Embryonic facial prominence (tissue), 1 donor: ENCODE measurements at regions not wholly inside any gene's neighbourhood (a gene's known extent, or its start where the extent isn't known, plus 50 kb on each side); places are given as distances from the start of the nearest gene placed in this dataset.

Experiments used
- DNase-seq: peaks from one replicate; pipeline ENCODE4 v3.0.0-alpha.2; 2016; ENCODE audit errors: extremely low spot score

DNA sequence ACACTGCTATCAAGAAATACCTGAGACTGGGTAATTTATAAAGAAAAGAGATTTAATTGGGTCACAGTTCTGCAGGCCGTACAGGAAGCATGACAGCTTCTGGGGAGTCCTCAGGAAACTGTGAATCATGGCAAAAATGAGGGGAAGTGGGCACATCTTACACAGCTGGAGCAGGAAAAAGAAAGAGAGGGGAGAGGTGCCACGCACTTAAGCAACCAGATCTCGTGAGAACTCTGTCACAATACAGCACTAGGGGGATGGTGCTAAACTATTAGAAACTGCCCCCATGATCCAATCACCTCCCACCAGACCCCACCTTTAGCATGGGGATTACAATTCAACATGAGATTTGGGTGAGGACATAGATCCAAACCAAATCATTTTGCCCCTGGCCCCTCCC, 105.5 kb upstream of the CPLX2 start:
- DNase-seq = no peak

DNA sequence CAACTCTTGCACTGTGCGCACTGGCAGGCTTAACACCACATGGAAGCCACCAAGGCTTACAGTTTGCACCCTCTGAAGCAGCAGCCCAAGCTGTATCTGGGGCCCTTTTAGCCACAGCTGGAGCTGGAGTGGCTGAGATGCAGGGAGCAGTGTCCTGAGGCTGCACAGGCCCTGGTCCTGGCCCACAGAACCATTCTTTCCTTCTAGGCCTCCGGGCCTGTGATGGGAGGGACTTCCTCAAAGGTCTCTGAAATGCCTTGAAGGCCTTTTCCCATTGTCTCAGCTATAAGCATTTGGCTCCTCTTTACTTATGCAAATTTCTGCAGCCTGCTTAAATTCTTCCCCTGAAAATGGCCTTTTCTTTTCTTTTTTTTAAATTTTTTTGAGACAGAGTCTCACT, 104.4 kb upstream of the CPLX2 start:
- DNase-seq = no peak

DNA sequence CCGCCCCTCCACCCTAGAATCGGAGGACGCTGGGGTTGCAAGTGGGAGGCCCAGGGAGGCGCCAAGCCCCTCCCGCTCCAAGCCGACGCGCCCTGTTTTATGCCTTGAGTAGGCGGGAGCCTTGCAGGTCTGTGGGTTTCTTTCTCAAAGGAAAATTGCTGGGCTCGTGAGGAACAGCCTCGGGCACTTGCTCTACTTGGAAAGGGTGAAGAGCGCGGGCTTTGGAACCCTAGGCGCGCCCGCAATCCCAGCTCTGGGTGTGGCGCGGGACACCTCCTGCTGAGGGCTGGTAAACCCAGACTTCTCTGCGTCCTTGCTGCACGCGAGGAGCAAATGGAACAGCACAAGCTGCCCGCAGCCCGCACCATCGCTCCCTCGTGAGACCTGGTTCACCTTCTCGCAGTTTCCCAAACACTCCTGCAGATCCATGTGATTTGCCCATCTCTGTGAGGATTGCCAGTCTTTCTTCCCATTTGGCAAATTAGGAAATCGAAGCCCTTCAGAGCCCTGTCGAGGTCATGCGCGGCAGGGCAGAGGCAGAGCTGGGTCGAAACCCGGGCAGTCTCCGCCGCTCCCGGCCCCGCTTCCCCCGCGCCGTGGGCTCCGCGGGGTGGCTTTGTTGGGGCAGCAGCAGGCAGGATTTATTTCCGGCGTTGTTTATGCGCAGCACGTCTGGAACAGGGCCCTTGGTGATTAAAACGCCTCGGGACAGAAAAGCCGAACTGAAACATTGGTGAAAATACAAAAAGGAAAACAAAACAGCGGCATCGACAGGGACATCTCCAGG, 98.4 kb upstream of the CPLX2 start:
- DNase-seq = no peak

DNA sequence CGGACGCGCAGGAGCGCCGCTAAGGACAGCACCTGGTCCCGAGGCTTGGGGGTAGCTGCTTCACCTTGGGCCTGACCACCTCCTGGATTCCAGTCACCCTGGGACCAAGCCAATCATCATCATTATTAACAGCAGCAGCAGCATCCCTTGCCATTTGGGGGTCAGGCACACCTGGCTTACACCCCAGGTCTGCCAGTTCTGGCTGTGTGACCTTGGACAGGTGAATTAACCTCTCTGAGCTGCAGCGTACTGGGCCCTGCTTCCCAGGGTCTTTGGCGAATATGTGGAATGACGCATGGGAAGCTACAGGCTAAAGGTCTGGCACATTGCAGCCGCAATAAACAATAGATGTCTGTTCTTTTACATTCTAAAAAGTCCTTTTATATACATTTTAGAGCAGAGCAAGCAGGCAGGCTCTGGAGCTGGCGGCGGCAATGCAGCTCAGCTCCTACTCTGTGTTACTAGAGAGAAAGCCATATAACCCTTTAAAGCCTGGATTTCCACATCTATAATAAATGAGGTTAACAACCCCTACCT, 97.8 kb upstream of the CPLX2 start:
- no peak for DNase-seq

DNA sequence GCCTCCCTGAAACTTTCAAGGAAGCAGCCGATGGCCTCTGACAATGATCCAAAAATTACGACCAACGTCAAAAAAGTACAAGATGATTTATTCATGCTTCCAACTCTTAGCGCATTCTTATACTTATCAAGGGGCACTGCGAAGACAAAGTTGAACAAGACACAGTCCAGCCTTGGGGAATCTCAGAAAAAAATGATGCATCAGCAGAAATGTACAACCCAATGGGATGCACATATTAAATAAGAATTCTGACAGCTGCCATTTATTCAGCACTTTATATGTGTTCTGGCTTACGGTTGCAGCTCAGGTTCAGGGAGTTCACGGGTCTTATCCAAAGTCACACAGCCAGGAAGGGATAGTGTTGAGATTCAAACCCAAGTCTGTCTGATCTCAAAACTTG, 96.0 kb upstream of the CPLX2 start:
- no peak for DNase-seq

DNA sequence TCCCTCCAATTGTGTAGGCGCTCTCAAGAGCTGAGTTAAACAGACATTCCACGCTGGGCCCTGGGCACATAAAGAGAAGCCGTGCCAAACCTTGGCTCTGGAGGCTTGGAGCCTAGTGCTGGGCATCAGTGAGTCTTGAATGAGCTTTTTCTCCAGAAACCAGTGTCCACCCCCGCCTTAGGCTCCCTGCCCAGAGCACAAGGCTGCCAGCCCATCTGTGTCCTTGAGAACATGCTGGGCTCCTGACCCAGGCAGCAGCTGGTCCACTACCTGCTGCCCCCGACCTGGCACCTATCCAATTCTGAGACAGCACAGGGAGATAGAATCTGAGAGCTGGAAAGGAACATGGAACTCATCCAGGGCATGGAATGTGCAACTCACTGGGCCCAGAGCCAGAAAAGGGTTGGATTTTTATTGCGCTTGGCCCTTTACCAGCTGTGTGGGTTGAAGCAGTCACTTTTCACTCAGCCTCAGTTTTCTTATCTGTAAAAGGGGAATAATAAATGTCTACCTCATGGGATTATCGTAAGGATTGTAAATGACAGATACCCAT, 92.4 kb upstream of the CPLX2 start:
- DNase-seq = no peak

DNA sequence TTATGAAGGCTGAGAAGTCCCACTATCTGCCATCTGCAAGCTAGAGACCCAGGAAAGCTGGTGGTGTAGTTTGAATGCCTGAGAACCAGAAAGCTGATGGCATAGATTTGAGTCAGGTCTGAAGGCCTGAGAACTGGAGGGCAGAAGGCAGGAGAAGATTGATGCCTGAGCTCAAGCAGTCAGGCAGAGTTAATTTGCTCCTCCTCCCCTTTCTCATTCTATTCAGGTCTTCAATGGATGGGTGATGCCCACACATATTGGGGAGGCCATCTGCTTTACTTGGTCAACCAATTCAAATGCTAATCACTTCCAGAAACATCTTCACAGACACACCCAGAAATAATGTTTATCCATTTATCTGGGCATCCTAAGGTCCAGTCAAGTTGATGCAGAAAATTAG, 87.6 kb upstream of the CPLX2 start:
- no peak for DNase-seq

DNA sequence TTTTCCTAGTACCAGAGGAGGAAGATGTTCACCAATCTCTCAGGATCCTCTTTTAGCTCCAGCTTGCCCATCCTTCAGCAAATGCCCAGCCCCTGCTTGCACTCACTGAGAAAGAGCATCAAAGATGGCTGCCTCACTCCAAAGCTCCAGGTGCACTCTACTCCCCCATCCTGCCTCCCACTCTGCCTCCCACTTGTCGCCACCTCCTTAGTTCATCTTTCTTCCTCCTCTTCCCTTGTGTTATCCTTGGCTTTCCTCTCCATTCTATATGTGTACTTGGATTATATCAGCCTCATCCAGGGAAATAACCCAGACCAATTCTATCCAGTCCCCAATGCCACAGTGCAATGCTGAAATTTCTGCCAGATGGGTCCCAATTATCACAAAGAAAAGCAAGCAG, 87.1 kb upstream of the CPLX2 start:
- DNase-seq = no peak

DNA sequence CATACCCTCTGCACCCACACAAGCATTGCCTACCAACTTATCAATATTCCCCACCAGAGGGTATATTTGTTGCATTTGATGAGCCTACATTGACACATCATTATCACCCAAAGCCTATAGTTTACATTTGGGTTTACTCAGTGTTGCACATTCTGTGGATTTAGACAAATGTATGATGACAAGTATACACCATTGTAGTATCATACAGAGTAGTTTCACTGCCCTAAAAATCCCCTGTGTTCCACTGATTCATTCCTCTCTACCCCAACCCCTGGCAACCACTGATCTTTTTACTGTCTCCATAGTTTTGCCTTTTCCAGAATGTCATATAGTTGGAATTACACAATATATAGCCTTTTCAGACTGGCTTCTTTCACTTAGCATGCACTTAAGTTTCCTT, 85.7 kb upstream of the CPLX2 start:
- DNase-seq = no peak

DNA sequence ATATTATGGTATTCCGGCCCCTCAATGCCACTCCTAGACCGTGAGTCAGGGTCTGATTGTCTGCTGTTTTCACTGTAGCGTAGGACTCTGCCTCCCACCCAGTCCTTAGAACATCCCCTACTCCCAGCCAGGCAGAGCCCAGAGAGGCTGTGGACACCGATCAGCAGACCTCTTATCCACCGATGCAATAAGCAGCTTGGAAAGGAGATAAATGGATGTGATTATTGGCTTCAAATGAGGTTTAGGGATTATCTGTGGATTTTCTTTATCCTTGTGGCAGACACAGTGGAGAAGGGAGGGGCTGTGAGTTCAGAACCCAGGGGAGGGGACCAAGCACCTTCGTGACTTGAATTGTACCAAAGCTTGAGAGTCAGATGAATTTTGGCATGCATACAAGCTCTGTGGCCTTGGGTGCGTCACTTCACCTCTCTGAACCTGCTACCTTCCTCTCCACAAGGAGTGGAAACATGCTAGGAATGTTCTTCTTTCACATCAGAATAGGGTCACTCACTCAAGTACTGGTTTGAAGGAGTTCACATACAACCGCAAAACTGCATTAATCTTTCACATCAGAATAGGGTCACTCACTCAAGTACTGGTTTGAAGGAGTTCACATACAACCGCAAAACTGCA, 83.1 kb upstream of the CPLX2 start:
- no peak for DNase-seq

DNA sequence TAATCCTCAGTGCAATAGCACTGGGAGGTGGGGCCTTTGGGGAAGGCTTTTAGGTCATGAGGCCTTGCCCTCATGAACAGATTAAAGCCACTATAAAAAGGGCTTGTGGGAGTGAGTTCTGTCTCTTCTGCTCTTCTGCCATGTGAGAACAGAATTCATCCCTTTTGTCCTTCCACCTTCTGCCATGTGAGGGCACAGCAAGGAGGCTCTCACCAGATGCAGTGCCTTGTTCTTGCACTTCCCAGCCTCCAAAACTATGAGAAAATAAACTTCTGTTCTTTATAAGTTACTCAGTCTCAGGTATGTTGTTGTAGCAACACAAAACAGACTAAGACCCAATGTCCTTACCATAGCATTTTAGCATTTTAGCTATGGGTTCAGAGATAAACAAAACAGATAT, 81.7 kb upstream of the CPLX2 start:
- DNase-seq = no peak

DNA sequence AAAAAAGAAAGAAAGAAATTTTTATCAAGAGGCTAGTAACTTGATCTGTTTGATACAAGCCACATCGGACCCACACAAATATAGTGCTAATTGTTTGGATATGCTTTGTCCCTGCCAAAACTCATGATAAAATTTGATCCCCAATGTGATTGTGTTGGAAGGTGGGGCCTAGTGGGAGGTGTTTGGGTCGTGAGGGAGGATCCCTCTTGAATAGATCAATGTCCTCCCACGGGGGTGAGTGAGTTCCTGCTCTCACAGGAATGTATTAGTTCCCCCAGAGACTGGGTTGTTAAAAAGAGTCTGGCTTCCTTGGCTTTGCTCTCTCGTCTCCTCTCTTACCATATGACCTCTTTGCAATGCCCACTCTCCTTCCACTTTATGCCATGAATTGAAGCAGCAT, 80.6 kb upstream of the CPLX2 start:
- no peak for DNase-seq

DNA sequence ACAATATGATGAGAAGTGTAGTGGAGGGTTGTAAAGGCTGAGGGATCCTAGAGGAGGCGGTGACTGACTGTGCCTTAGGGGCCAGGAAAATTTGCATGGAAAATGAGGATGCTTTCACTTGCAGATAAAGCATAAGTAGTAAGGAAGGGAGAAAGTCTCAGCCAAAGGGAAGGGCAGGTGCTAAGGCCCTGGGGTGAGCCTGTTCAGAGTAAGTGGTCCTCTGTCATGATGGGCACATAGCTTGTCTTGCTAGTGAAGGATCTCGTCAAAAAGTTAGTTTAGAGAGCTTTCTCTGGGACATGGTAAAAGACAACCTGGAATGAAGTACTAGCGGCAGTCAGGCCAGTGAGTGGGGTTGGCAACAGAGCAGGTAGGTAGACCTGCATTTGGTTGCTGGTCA, 75.4 kb upstream of the CPLX2 start:
- DNase-seq = no peak

DNA sequence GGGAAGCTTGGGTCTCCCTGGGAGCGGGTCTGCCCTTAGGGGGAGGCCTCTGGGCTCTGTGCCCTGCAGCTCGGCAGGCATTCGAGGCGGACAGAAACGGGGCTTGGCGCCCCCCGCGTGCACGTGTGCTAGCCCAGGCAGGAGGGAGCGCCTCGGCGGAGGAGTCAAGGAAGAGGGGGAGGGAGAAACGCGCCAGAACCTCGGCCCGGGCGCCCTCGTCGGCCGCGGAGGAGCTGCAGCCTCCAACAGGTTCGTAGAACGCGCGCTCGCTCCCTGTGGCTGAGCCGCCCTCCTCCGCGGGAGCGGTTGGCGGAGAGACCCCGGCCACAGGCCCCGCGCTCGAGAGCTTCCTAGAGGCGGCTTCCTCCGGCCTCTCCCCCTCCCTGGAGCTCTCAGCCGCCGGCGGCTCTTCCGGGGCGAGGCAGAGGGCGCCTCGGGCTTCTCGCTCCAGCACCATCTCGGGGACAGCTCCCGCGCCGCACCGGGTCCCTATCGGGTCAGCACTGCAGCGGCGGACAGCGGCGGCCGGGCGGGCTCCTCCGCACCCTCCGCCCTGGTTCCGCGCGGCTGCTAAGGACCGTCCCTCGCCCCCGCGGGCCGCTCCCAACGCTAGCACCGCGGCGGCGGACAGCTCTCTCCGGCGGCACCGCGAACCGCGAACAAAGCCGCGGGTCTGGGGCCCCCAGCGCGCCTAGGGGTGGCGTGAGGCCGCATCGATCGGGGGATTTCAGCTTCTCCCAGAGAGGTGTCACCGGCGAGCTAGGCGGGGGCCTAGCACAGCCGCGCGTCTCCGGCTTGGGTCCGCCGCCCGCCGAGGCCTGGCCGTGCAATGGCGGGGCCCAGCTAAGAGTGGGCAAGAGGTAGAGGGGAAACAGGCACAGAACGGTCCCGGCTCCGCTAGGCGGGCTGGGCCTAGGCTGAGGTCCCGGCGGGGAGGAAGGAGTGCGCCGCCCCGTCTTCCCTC, 74.6 kb upstream of the CPLX2 start:
- peak; percentile 76 for DNase-seq

DNA sequence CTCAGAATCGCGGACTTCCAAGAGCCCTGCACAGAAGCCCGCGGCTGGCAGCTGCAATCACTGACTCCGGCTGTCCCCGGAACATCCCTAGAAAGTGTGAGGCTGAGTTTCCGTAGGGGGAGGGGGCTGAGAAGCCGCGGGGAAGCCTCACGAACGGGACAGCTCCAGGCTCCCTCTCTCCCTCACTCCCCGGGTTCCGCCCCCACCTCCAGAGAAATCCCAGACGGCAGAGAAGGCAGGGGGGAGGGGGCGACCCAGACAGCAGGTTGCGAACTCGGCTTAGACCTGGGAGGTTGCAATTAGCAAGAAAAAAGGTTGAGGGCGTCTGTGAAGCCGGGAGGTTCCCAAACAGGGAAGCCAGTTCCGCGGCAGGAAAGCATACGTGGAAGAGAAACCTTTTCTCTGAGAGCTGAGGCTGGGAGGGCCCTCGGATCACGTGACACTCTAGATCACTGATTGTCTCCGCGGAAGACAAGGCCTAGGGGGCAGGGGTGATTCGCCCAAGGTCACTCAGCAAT, 73.8 kb upstream of the CPLX2 start:
- DNase-seq = no peak

DNA sequence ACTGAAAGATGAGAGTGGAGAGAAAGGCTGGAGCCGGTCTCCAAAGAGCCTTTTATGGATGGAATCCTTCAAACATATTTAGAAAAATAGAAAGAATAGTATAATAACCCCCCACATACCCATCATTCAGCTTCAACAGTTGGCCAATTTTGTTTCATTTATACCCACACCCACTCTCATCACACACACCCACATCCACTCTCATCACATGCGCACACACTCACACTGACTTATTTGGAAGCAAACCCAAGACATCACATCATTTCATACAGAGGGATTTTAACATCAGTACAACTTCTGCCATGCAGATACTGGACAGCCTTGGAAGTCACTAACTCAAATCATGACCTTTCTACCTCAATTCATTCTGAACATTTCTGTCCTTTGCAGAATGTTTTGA, 72.8 kb upstream of the CPLX2 start:
- no peak for DNase-seq

DNA sequence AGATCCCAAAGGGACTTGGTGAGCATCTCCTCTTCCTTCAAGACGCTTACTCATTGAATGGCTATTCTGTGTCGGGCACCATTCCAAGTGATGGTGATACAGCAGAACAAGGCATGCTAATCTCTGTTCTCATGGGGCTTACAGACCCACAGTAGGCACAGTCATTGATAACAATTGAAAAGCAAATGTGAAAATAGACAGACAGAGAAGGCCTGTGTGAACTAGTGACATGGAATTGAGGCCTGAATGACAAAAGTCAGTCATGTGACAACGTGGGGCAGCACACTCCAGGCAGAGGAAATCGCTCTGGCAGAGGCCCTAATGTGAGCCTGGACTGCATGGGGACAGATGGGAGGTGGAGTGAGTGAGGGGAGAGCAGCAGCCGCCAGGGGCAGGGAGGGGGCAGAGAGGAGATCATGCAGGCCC, 70.7 kb upstream of the CPLX2 start:
- DNase-seq = no peak

DNA sequence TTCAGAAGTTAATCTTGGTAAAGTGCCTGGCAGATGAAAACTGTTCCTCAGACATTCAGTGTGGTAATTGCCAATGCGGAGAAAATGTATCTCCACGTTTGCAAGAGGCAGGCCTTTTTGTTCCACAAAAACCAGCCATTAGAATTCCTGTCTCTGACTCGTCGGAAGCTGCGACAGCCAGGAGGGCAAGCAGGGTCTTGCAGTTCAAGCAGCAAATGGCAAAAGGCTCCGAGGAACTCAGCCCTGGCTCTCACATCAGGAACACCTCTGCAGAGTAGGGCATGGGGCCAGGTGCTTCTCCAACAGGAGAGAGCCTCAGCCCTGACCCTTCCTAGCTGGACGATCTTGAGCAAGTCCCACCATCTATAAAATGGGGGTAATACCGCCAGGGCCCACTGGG, 69.0 kb upstream of the CPLX2 start:
- DNase-seq = no peak

DNA sequence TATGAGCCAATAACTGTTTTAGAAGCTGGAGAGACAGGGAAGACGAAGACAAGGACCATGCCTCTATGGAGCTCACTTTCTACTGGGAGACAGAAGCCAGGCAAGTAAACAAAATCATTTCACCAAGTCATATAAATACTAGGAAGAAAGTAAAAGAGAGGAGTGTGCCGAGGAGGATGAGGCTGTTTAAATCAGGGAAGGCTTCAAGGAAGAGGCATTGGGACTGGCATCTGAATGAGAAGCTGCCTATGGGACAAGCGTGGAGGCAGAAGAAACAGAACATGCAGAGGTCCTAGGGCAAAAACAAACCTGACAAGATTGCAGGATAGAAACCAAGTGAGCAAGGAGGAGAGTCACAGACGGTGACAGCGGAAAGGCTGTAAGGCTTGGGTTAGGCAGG, 68.1 kb upstream of the CPLX2 start:
- DNase-seq = no peak

DNA sequence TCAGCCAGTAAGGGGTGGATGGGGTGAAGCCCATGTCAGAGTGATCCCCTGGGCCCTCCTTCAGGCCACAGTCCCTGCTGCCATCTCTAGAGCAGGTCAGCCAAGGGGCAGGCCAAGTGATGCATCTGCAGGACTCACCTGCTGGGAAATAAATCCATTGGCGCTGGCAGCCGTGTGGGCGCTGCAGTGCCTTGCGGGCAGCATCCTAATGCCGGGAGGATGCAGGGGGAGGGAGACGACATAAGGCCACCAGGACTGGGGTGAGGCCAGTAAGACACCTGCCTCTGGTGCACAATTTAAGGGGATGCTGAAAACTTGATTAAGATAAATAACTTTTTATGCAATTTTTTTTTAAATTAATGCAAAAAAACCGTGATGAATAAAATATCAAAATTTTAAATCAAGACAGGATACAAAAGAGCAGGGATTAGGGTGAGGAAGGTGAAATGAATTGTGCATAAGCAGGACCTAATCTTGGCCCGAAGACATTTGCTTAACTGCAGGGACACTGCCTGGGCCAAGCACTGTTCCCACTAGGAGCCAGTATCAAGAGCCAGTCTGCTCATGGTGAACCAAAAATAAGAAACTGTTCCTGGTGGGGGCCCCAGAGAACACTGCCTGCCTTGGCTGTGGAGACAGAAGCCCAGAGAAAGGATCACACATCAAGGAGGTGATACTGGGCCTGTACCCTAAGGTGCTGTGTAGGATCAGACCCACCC, 67.5 kb upstream of the CPLX2 start:
- no peak for DNase-seq
